Nucleus accumbens (tissue), 56 donors: ENCODE measurements at regions not wholly inside any gene's neighbourhood (a gene's known extent, or its start where the extent isn't known, plus 50 kb on each side); places are given as distances from the start of the nearest gene placed in this dataset.
"Not testable (repeated sequence)": the region's sequence is repeated elsewhere in the genome, so short reads cannot be mapped to it uniquely, and the experiment has no call there.

Experiments
- DNase-seq, 56 donors: peaks; one replicate each; lab custom pipeline; 2025; lab: John Stamatoyannopoulos, UW

GRCh38 chr1:230493264-230493663 lies 67.1 kb upstream of the PGBD5 start:
- no peak for DNase-seq

- DNase-seq = no peak
These were observed 64.3 kb upstream of the PGBD5 start for GRCh38 chr1:230490436-230490835.

GRCh38 chr1:230487773-230488428 lies 61.8 kb upstream of the PGBD5 start:
- DNase-seq = no peak

GRCh38 chr1:230476622-230477003 lies 50.5 kb upstream of the PGBD5 start:
- DNase-seq = no peak

- DNase-seq = not testable (repeated sequence)
These were observed 49.9 kb upstream of the PGBD5 start for GRCh38 chr1:230475856-230476621.
